IMR-90 (cell line): ENCODE measurements at regions not wholly inside any gene's neighbourhood (a gene's known extent, or its start where the extent isn't known, plus 50 kb on each side); places are given as distances from the start of the nearest gene placed in this dataset.

ENCODE experiments used
- ATAC-seq: fragments of 200-7000 bp; cut with Tn5 transposase; 2 replicates; pipeline ENCODE4 v1.9.1; 2020; ENCODE audit warnings: low read depth, mild to moderate bottlenecking, moderate library complexity
- BruUV-seq: library from RNA; stranded (reverse); fragments of 400-500 nt; replicated peaks from 2 replicates; lab custom pipeline; 2021; lab: Mats Ljungman, UMichigan
- CTCF ChIA-PET: fragments of 300-600 bp; formaldehyde crosslinking; extraction: SDS; loops from one replicate; lab custom pipeline; 2021; ENCODE audit warnings: antibody characterized with exemption; lab: Yijun Ruan, JAX
- POLR2A ChIA-PET: fragments of 300-600 bp; sonication (Branson Sonifier 250); formaldehyde crosslinking; loops from one replicate; lab custom pipeline; 2022; ENCODE audit warnings: antibody characterized with exemption; ENCODE audit not compliant: unreplicated experiment; lab: Charles Lee
- DNase-seq: peaks from one replicate; pipeline ENCODE4 v3.0.0; 2013
- H2AFZ ChIP-seq: replicated peaks from 2 replicates; pipeline ENCODE3; 2013; ENCODE audit warnings: low read length, mild to moderate bottlenecking; ENCODE audit not compliant: poor library complexity
- H2AK5ac ChIP-seq: 2 replicates; pipeline ENCODE4 v1.6.1; 2013; ENCODE audit warnings: low read depth, low read length, inconsistent platforms
- H2AK9ac ChIP-seq: replicated peaks from 2 replicates; pipeline ENCODE3; 2013; ENCODE audit warnings: mild to moderate bottlenecking, low read depth, low read length, moderate library complexity; ENCODE audit not compliant: poor library complexity
- H2BK120ac ChIP-seq: 2 replicates; pipeline ENCODE4 v1.6.1; 2013; ENCODE audit warnings: low read depth, low read length, inconsistent platforms
- H2BK15ac ChIP-seq: 3 replicates; pipeline ENCODE4 v1.6.1; 2013; ENCODE audit warnings: low read depth, low read length, inconsistent platforms
- H2BK20ac ChIP-seq: 2 replicates; pipeline ENCODE4 v1.6.1; 2013; ENCODE audit warnings: low read depth, mild to moderate bottlenecking, inconsistent platforms, low read length, moderate library complexity
- H2BK5ac ChIP-seq: 2 replicates; pipeline ENCODE4 v1.6.1; 2013; ENCODE audit warnings: mild to moderate bottlenecking, low read depth, low read length, inconsistent platforms; ENCODE audit not compliant: poor library complexity, severe bottlenecking
- H3K14ac ChIP-seq: replicated peaks from 2 replicates; pipeline ENCODE4 v1.6.1; 2013; ENCODE audit warnings: low read depth, low read length, inconsistent platforms
- H3K18ac ChIP-seq: 2 replicates; pipeline ENCODE4 v1.6.1; 2013; ENCODE audit warnings: low read depth, low read length, control low read depth
- H3K23ac ChIP-seq: 2 replicates; pipeline ENCODE4 v1.6.1; 2013; ENCODE audit warnings: low read depth, low read length, inconsistent platforms
- H3K27ac ChIP-seq: 2 replicates; pipeline ENCODE4 v1.5.1; 2013; ENCODE audit warnings: mild to moderate bottlenecking, control low read depth, low read length; ENCODE audit not compliant: insufficient read depth
- H3K27me3 ChIP-seq: 2 replicates; pipeline ENCODE4 v1.6.1; 2013; ENCODE audit warnings: low read length; ENCODE audit not compliant: control insufficient read depth, insufficient read depth
- H3K36me3 ChIP-seq: 2 replicates; pipeline ENCODE4 v1.6.1; 2013; ENCODE audit warnings: low read length, mixed read lengths; ENCODE audit not compliant: control insufficient read depth, insufficient read depth
- H3K4ac ChIP-seq: 2 replicates; pipeline ENCODE4 v1.6.1; 2013; ENCODE audit warnings: low read depth, low read length, inconsistent platforms
- H3K4me1 ChIP-seq: 2 replicates; pipeline ENCODE4 v1.6.1; 2013; ENCODE audit warnings: low read length, mixed read lengths; ENCODE audit not compliant: control insufficient read depth, insufficient read depth
- H3K4me2 ChIP-seq: 2 replicates; pipeline ENCODE4 v1.6.1; 2013; ENCODE audit warnings: low read depth, mild to moderate bottlenecking, control low read depth, low read length, moderate library complexity
- H3K4me3 ChIP-seq: 2 replicates; pipeline ENCODE4 v1.5.1; 2013; ENCODE audit warnings: low read depth, mild to moderate bottlenecking, control low read depth, low read length, moderate library complexity; ENCODE audit not compliant: insufficient read depth
- H3K56ac ChIP-seq: 2 replicates; pipeline ENCODE4 v1.6.1; 2013; ENCODE audit warnings: low read length, inconsistent platforms; ENCODE audit not compliant: insufficient read depth; ENCODE audit errors: extremely low read depth
- H3K79me1 ChIP-seq, 2 experiments: 2 replicates each; pipeline ENCODE4 v1.6.1; 2013; ENCODE audit warnings: low read length in 2 of 2, inconsistent platforms in 1 of 2, low read depth in 1 of 2
- H3K9ac ChIP-seq: 2 replicates; pipeline ENCODE4 v1.6.1; 2013; ENCODE audit warnings: low read depth, low read length, control low read depth
- H3K9me1 ChIP-seq: 2 replicates; pipeline ENCODE4 v1.6.1; 2013; ENCODE audit warnings: low read length, inconsistent platforms; ENCODE audit not compliant: insufficient read depth
- H3K9me3 ChIP-seq: 2 replicates; pipeline ENCODE4 v1.6.1; 2013; ENCODE audit warnings: low read length; ENCODE audit not compliant: control insufficient read depth, insufficient read depth
- H4K20me1 ChIP-seq: 2 replicates; pipeline ENCODE4 v1.6.1; 2013; ENCODE audit warnings: low read length, inconsistent platforms; ENCODE audit not compliant: insufficient read depth
- H4K5ac ChIP-seq: 2 replicates; pipeline ENCODE4 v1.6.1; 2013; ENCODE audit warnings: mild to moderate bottlenecking, low read depth, low read length, control low read depth
- H4K8ac ChIP-seq, 2 experiments: 2 replicates each; pipeline ENCODE4 v1.6.1; 2013; ENCODE audit warnings: low read depth in 2 of 2, low read length in 2 of 2, control low read depth in 1 of 2, inconsistent platforms in 1 of 2
- H4K91ac ChIP-seq: 2 replicates; pipeline ENCODE4 v1.6.1; 2013; ENCODE audit warnings: low read depth, low read length, inconsistent platforms; ENCODE audit not compliant: insufficient read depth
- BHLHE40 ChIP-seq: fragments of 150-350 bp; IDR thresholded peaks from 2 replicates; pipeline ENCODE4 v1.6.1; 2016; ENCODE audit warnings: mild to moderate bottlenecking, low read depth, low read length
- CEBPB ChIP-seq: IDR thresholded peaks from 2 replicates; pipeline ENCODE4 v1.6.1; 2012; ENCODE audit warnings: low read depth, low read length, improper control_type of control experiment
- CHD1 ChIP-seq: IDR thresholded peaks from 2 replicates; pipeline ENCODE4 v1.6.1; 2012; ENCODE audit warnings: low read depth, low read length, improper control_type of control experiment
- MAFK ChIP-seq: IDR thresholded peaks from 2 replicates; pipeline ENCODE4 v1.6.1; 2012; ENCODE audit warnings: low read depth, low read length, improper control_type of control experiment
- MXI1 ChIP-seq: IDR thresholded peaks from 2 replicates; pipeline ENCODE4 v1.6.1; 2012; ENCODE audit warnings: low read depth, mild to moderate bottlenecking, low read length, moderate library complexity, borderline replicate concordance
- NFE2L2 ChIP-seq: fragments of 150-350 bp; IDR thresholded peaks from 2 replicates; pipeline ENCODE4 v1.6.1; 2016; ENCODE audit warnings: low read depth, mild to moderate bottlenecking, low read length
- RAD21 ChIP-seq: IDR thresholded peaks from 2 replicates; pipeline ENCODE4 v1.6.1; 2012; ENCODE audit warnings: low read length, improper control_type of control experiment
- RFX5 ChIP-seq: IDR thresholded peaks from 2 replicates; pipeline ENCODE4 v1.8.0; 2012; ENCODE audit warnings: low read depth, mild to moderate bottlenecking, low read length, moderate library complexity
- SMC3 ChIP-seq: fragments of 150-350 bp; IDR thresholded peaks from 2 replicates; pipeline ENCODE4 v1.6.1; 2016; ENCODE audit warnings: low read depth, mild to moderate bottlenecking, antibody characterized with exemption, low read length, moderate library complexity
- dilution Hi-C: fragments of 300-500 bp; cut with HindIII; formaldehyde crosslinking; loops from one replicate; pipeline ENCODE4 v1.14.3; 2018; ENCODE audit warnings: low sequenced_read_pairs; ENCODE audit not compliant: unreplicated experiment
- in situ Hi-C: fragments of 300-500 bp; cut with MboI; formaldehyde crosslinking; loops from 3 replicates; pipeline ENCODE4 v1.14.3; 2019; ENCODE audit warnings: low sequenced_read_pairs, inconsistent platforms, mixed read lengths
- intact Hi-C: fragments of 100-400 bp; cut with micrococcal nuclease; formaldehyde crosslinking; loops from 2 replicates; pipeline ENCODE4 v1.10.0; 2022
- TF ChIP-seq, protein P1 (sequence below): fragments of 150-350 bp; IDR thresholded peaks from 2 replicates; pipeline ENCODE4 v1.6.1; 2016; ENCODE audit warnings: low read depth, mild to moderate bottlenecking, low read length, moderate library complexity, borderline replicate concordance
- TF ChIP-seq, protein P2 (sequence below): conservative IDR thresholded peaks from 2 replicates; pipeline ENCODE4 v1.5.1; 2012; ENCODE audit warnings: mild to moderate bottlenecking, low read depth, low read length, improper control_type of control experiment

DNA sequence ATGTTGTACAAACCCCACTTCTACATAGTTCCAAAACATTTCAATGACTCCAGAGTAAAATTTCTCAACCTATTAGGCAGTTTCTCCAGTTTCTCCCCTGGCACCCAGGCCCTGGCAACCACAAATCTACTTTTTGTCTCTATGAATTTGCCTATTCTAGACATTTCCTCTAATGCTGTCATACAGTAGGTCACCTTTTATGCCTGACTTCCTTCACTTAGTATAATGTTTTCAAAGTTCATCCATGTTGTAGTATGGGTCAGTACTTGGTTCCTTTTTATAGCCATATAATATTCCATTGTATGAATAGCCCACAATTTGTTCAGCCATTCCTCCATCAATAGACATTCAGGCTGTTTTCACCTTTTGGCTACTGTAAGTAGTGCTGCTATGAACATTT is 67.0 kb downstream of the SPRING1 start:
- Histone ChIP-seq H2AK9ac (no peak overlapping the region), H2BK20ac (no peak overlapping the region), H4K5ac (no peak overlapping the region), H3K9me3 (no peaks in the 10 kb centered on the region), H2BK5ac (no peak overlapping the region), H3K18ac (no peak overlapping the region), H2BK120ac (no peak overlapping the region), H4K91ac (no peak overlapping the region), H3K23ac (no peak overlapping the region), H3K9me1 (no peaks in the 10 kb centered on the region), H3K4me2 (no peak overlapping the region), H2AK5ac (no peak overlapping the region), H3K79me1 (no peaks in the 10 kb centered on the region), H3K4ac (no peak overlapping the region), H3K9ac (no peak overlapping the region), H4K20me1 (no peaks in the 10 kb centered on the region), H3K27ac (no peak overlapping the region), H3K4me3 (no peak overlapping the region), H3K27me3 (peaks cover 2% of the 10 kb centered on the region), H4K8ac (no peak overlapping the region), H3K36me3 (no peaks in the 10 kb centered on the region), H3K14ac (no peak overlapping the region), H3K4me1 (no peaks in the 10 kb centered on the region), H2BK15ac (no peak overlapping the region), H2AFZ (no peak overlapping the region), H3K56ac (no peak overlapping the region)
- ATAC-seq (no peak), DNase-seq (no peak)
- CTCF ChIA-PET, result interaction anchor here (0.7 kb wide), 1 partner anchor 88 kb away, joined by 4 read pairs; no protein-coding TSS in a partner anchor
- no TSS peak for BruUV-seq
- in situ Hi-C loops (no loop called here), dilution Hi-C loops (no loop called here), intact Hi-C loops (no loop called here)
- TF ChIP-seq CEBPB, result no peak
- TF ChIP-seq RAD21, result no peak
- no peak for TF ChIP-seq BHLHE40
- no peak for TF ChIP-seq MAFK
- TF ChIP-seq, protein P1, sequence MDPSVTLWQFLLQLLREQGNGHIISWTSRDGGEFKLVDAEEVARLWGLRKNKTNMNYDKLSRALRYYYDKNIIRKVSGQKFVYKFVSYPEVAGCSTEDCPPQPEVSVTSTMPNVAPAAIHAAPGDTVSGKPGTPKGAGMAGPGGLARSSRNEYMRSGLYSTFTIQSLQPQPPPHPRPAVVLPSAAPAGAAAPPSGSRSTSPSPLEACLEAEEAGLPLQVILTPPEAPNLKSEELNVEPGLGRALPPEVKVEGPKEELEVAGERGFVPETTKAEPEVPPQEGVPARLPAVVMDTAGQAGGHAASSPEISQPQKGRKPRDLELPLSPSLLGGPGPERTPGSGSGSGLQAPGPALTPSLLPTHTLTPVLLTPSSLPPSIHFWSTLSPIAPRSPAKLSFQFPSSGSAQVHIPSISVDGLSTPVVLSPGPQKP, result no peak
- TF ChIP-seq, protein P2, sequence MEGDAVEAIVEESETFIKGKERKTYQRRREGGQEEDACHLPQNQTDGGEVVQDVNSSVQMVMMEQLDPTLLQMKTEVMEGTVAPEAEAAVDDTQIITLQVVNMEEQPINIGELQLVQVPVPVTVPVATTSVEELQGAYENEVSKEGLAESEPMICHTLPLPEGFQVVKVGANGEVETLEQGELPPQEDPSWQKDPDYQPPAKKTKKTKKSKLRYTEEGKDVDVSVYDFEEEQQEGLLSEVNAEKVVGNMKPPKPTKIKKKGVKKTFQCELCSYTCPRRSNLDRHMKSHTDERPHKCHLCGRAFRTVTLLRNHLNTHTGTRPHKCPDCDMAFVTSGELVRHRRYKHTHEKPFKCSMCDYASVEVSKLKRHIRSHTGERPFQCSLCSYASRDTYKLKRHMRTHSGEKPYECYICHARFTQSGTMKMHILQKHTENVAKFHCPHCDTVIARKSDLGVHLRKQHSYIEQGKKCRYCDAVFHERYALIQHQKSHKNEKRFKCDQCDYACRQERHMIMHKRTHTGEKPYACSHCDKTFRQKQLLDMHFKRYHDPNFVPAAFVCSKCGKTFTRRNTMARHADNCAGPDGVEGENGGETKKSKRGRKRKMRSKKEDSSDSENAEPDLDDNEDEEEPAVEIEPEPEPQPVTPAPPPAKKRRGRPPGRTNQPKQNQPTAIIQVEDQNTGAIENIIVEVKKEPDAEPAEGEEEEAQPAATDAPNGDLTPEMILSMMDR, result no peak
- TF ChIP-seq CHD1, result no peak
- TF ChIP-seq NFE2L2, result no peak
- no peak for TF ChIP-seq MXI1
- TF ChIP-seq SMC3, result no peak
- no peak for TF ChIP-seq RFX5
- POLR2A ChIA-PET, result no interaction called here
